HG03159 (cell line): ENCODE measurements at regions not wholly inside any gene's neighbourhood (a gene's known extent, or its start where the extent isn't known, plus 50 kb on each side); places are given as distances from the start of the nearest gene placed in this dataset.
"Not testable (repeated sequence)": the region's sequence is repeated elsewhere in the genome, so short reads cannot be mapped to it uniquely, and the experiment has no call there.

Experiments
- ATAC-seq: cut with Tn5 transposase; IDR thresholded peaks from one replicate; pipeline ENCODE4 v1.9.1; 2021; ENCODE audit warnings: mild to moderate bottlenecking, moderate library complexity; ENCODE audit not compliant: unreplicated experiment

GRCh38 chr2:204407204-204408014, 137.9 kb upstream of the PARD3B start:
- ATAC-seq, result no peak

- not testable (repeated sequence) for ATAC-seq
These were observed 132.5 kb upstream of the PARD3B start for GRCh38 chr2:204412782-204413181.

DNA sequence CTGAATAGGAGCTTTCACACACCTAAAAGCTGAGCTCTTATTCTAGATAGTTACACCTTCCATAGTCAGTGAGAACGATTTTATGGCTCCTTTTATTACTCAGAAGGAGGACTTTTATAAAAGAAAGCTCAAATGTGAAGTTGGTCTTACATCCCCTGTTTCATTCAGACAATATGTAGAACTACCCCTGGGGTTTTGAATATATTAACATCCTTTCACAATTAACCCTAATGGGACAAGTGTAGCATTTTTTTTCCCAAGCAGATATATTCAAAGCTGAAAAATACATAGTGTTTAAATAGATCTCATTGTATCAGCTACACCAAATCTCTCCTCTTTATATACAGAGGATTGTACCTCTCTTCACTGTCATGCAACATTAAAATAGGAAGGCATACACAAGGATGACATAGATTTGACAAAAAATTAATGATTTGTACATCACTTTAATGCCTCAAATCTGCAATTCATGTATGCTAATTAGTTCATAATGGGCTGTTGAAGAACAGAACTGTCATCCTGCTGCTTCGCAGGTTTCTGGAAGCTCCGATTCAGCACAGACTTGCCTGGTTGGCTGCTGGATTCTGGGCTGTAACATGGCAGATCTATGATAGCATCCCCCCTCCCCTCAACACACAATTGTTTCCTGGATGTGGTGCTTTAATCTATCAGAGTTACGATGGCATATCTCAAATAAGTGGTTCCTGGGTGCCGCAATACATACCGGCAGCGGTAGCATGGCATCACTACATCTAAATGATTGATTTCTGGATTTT, 129.7 kb upstream of the PARD3B start:
- ATAC-seq, result no peak

DNA sequence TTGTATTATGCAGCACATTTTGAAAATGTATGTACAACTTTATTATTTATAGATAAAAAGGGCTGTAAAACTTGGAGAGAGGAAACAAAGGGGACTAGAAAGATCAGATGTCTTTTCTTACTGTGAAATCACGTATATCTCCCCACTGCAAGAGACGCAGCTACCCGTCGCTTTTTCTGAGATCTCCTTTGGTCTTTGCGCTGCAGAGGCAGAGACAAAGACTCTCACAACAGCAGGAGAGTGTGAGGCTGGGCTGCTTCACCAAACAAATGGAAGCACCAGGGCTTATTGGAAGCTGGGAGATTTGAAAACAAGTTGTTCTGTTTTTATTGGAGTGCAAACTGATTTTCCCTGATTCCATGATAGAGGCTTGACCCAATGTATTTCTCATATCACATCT, 129.0 kb upstream of the PARD3B start:
- ATAC-seq, result no peak

DNA sequence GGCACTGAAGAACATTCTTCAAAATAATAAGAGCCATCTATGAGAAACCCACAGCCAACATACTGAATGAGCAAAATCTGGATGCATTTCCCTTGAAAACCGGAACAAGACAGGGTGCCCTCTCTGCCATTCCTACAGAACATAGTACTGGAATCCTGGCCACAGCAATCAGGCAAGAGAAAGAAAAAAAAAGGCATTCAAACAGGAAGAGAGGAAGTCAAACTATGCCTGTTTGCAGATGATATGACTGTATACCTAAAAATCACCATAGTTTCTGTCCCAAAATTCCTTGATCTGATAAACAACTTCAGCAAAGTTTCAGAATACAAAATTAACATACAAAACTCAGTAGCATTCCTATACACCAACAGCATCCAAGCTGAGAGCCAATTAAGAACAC, 119.5 kb upstream of the PARD3B start:
- ATAC-seq, result no peak

DNA sequence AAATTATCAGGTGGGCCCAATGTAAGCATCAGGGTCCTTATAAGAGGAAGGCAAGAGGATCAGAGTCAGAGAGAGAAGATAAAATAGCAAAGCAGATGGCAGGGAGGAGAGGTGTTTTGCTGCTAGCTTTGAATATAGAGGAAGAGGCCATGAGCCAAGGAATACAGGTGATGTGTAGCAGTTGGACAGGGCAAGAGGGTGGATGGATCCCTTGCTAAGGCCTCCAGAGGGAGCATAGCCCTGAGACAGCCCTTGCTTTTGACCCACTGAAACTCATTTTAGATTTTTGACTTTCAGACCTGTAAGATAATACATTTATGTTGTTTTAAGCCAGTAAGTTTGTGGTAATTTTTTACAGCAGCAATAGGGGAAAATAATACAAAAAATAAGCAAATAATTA, 116.6 kb upstream of the PARD3B start:
- no peak for ATAC-seq

- ATAC-seq, result no peak
These were observed 113.7 kb upstream of the PARD3B start for GRCh38 chr2:204431529-204431928.

DNA sequence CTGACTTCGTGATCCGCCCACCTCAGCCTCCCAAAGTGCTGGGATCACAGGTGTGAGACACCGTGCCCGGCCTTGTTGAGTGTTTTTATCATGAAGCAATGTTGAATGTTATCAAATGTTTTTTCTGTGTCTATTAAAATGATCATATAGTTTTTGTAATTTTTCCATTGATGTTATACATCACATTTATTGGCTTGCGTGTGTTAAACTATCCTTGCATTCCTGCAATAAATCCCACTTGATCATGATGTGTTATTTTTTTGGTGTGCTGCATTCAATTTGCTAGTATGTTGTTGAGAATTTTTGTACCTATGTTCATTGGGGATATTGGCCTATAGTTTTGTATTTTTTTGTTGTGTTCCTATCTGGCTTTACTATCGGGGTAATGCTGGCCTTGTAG, 113.1 kb upstream of the PARD3B start:
- ATAC-seq, result no peak

- no peak for ATAC-seq
These were observed 110.4 kb upstream of the PARD3B start for GRCh38 chr2:204434660-204435462.

DNA sequence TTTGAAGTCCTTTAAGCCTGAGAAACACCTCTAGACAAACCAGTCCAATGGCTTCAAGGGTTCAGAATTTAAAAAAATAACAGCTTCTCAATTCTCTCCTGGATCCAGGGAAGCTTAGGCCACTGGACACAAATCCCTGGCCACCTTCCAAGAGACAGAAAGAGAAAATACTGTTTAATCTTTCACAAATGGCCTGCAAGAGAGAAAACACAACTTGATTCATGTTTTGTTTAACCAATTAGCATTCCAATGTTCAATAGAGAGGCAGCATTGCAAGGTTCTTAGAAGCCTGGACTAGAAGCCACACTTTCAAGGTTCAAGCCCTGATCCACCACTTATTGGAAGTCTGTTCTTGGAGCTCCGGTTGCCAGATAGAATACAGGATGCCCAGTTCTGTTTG, 109.0 kb upstream of the PARD3B start:
- ATAC-seq, result no peak

- ATAC-seq, result no peak
These were observed 107.9 kb upstream of the PARD3B start for GRCh38 chr2:204437408-204437807.

GRCh38 chr2:204437815-204438756, 107.2 kb upstream of the PARD3B start:
- no peak for ATAC-seq

GRCh38 chr2:204441316-204441715, 104.0 kb upstream of the PARD3B start:
- ATAC-seq, result no peak

DNA sequence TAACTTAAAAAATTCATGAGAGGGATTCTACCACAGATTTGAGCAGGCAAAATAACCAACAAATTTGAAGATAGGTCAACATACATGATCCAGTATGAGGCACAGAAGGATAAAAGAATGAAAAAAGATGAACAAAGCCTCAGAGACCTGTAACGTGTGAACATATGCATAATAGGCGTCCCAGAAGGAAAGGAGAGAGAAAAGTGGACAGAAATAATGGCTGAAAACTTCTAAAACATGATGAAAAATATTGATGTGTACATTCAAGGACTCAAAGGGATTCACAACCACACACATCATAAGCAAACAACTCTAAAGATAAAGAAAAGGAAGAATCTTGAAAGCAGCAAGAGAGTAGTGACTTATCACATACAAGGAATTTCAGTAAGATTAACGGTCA, 100.1 kb upstream of the PARD3B start:
- no peak for ATAC-seq

DNA sequence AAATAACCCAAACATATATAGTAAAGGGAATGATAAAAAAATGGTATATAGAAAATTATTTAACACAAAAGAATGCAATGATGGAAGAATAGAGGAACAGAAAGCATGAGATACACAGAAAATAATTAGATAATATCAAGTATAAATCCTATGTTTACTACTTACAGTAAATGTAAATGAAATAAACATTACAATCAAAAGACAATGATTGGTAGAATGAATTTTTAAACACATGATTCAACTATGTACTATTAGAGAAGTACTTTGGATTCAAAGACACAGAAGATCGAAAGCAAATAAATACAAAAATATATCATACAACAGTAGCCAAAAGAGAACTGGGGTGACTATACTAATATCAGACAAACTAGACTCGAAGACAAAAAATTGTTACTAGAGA, 97.6 kb upstream of the PARD3B start:
- ATAC-seq, result no peak

GRCh38 chr2:204449977-204450376, 95.3 kb upstream of the PARD3B start:
- ATAC-seq, result no peak

DNA sequence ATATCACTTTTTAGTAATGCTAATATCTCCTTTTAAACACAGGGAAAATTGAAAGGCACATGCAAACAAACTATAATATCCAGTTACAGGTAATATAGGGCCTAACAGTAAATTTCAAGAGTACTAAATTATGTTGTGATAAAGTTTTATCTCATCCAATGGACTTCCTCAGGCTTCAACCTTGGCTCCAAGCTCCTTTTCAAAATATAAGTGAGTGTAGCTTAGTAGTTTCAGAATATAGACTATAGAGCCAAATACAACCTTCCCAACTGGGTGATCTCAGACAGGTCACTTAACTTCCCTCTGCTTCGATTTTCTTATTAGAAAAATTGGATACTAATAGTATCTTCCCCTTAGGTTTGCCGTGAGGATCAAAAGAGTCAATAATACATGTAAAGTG, 93.5 kb upstream of the PARD3B start:
- no peak for ATAC-seq

DNA sequence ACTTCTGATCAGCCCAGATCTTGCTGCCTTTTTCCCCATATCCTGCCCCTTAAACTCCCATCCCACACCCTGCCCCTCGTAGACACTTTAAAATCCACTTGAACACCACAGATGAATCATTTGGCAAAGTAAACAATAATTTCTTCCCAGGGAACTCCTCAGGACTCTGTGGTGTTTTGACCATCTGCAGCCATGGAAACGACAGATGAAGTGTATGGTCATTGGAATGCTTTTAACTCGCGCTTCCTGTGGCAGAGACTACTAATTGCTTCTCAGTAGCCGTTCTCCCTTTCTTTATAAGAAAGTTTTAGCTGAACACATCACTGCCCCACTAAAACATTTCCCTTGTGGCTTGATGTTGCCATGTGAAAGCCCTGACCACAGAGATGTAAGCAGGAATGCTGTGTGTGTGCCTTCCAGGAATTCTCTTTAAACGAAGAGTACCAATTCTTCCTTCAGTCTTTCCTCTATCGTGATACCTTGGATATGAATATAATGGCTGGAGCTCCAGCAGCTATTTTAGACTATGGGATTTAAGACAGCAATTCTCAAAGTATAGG, 92.7 kb upstream of the PARD3B start:
- no peak for ATAC-seq

DNA sequence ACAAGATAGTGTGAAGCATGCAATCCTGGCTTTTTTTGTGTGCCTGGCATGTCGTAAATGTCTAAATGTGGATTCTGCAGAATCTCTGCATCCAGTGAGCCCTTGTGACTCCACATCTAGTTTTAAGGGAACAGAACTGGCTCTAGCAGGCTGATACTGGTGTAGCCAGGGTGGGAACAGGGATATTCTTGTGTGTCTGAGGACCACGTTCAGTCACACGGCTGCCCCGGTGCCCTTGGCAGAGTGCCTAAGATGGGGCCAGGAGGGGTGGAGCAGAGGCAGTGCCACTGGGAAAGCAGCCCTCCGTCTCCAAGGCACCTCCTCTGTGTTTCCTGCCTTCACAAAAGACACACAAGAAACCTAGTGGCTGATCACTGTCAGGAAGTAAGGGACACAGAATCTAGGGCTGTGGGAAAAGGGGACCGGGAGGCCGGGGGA, 91.5 kb upstream of the PARD3B start:
- no peak for ATAC-seq
